ENCODE measurements at regions not wholly inside any gene's neighbourhood (a gene's known extent, or its start where the extent isn't known, plus 50 kb on each side); places are given as distances from the start of the nearest gene placed in this dataset.

DNA sequence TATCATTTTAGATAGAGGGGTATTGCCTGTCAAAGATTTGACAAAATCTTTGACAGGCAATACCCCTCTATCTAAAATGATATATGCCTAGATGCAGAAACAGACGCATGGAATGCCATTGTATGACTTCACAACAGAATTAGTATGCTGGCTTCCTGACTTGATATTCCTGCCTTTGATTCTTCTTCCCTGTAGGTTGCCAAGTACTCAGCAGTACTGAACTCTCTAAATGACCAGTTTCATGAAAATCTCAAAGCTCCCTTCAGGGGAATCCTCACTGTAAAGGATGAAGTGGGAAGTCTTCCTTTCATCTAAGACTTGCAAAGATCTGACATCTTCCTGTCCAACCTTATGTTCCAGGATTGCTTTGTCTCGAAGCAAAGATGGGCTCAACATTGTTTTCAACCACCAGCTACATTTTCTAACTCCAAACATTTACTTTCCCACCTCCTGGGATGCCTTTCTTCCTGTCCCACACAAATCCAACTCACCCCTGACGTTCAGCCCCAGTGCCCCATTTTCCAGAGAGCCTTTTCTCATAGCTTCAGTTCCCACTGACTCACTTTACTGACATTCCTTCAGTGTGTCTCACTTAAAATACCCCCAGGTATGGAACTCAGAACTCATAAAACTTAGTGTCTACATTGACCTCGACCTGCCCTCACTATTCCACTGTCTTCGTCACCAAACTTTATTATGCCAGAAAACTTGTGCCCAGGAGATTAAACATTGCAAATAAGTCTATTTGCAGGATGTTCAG is 67.3 kb upstream of the KCNJ6 start:
- Histone ChIP-seq H4K20me1 (ENCODE audit: insufficient read depth, low read length) (no peaks in the 10 kb centered on the region), H3K79me2 (ENCODE audit: insufficient read depth, low read depth, low read length) (no peaks in the 10 kb centered on the region), H3K9me3 (ENCODE audit: low read length) (no peaks in the 10 kb centered on the region), H2AFZ (ENCODE audit: low read length) (no peak overlapping the region), H3K4me3 (ENCODE audit: low read depth, low read length, poor library complexity, severe bottlenecking) (no peak overlapping the region), H3K27ac (ENCODE audit: low read depth, low read length, poor library complexity, severe bottlenecking) (no peak overlapping the region), H3K4me1 (ENCODE audit: insufficient read depth, low read length, poor library complexity, severe bottlenecking) (no peaks in the 10 kb centered on the region), H3K4me2 (ENCODE audit: low read length) (no peak overlapping the region), H3K9me2 (ENCODE audit: insufficient read depth, low read length) (no peaks in the 10 kb centered on the region), H3K36me3 (ENCODE audit: insufficient read depth, low read length) (no peaks in the 10 kb centered on the region)
- DNase-seq (ENCODE audit: low spot score) = no peak
- TF ChIP-seq EZH2phosphoT487 (IDR thresholded peaks at IDR 0.05; ENCODE audit: borderline replicate concordance, low read depth, low read length) = no peak
- no peak for TF ChIP-seq CTCF (conservative IDR thresholded peaks at IDR 0.05; ENCODE audit: low read length)
- ChIA-PET CTCF (ENCODE audit: unreplicated experiment) (no interaction called here), POLR2A (interaction anchor here (0.6 kb wide), 1 partner anchor 137 kb away, joined by 5 read pairs; no protein-coding TSS in a partner anchor)
- intact Hi-C loops (cut with micrococcal nuclease; ENCODE audit: unreplicated experiment) = no loop called here
- no TSS peak for BruUV-seq (replicated peaks)

DNA sequence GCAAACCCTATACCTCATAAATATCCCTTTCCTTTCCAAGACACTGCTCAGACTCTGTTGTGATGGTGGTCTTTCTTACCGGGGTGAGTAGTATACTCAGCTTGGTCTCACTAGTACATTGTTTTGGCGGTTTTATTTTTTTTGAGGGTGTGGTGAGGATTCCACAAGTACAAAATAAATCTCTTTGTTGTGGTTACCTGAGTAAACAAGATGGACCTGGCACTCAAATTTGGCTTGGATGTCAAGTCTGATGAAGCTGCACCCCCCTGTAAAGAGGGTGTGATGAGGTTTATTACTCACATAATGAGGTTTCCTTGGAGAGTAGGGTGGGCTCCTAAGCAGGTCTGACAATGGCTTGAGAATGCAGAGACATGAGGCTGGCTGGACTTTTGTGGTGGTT is 68.2 kb upstream of the KCNJ6 start:
- no TSS peak for BruUV-seq (replicated peaks)
- CTCF ChIA-PET (ENCODE audit: unreplicated experiment) = no interaction called here
- no peak overlapping the region for H3K27ac ChIP-seq (ENCODE audit: low read depth, low read length, poor library complexity, severe bottlenecking)
- no peaks in the 10 kb centered on the region for H3K9me2 ChIP-seq (ENCODE audit: insufficient read depth, low read length)
- no peaks in the 10 kb centered on the region for H3K9me3 ChIP-seq (ENCODE audit: low read length)
- H3K36me3 ChIP-seq (ENCODE audit: insufficient read depth, low read length) = no peaks in the 10 kb centered on the region
- POLR2A ChIA-PET = no interaction called here
- TF ChIP-seq CTCF (conservative IDR thresholded peaks at IDR 0.05; ENCODE audit: low read length) = no peak
- no peak for TF ChIP-seq EZH2phosphoT487 (IDR thresholded peaks at IDR 0.05; ENCODE audit: borderline replicate concordance, low read depth, low read length)
- DNase-seq (ENCODE audit: low spot score) = no peak
- no peaks in the 10 kb centered on the region for H3K4me1 ChIP-seq (ENCODE audit: insufficient read depth, low read length, poor library complexity, severe bottlenecking)
- H3K79me2 ChIP-seq (ENCODE audit: insufficient read depth, low read depth, low read length) = no peaks in the 10 kb centered on the region
- no peak overlapping the region for H3K4me2 ChIP-seq (ENCODE audit: low read length)
- intact Hi-C loops (cut with micrococcal nuclease; ENCODE audit: unreplicated experiment) = no loop called here
- no peak overlapping the region for H3K4me3 ChIP-seq (ENCODE audit: low read depth, low read length, poor library complexity, severe bottlenecking)
- H4K20me1 ChIP-seq (ENCODE audit: insufficient read depth, low read length) = no peaks in the 10 kb centered on the region
- no peak overlapping the region for H2AFZ ChIP-seq (ENCODE audit: low read length)

DNA sequence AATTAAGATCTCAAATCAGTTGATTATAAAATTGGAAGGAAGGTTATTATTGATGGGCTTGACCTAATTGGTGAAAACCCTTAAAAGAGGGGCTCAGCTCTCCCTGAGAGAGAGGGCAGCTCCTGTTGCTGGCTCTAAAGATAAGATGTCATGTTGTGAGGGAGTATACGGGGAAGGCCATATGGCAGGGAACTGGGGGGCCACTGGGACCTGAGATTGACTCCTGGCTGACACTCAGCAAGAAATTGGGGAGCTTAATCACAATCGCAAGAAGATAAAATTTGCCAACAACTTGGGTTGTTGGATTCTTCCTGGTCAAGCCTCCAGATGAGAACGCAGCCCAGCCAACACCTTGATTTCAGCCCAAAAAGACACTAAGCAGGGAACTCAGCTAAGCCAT is 69.7 kb upstream of the KCNJ6 start:
- POLR2A ChIA-PET = interaction anchor here (0.9 kb wide), 1 partner anchor 26 kb away, joined by 4 read pairs; no protein-coding TSS in a partner anchor
- no peak overlapping the region for H3K4me3 ChIP-seq (ENCODE audit: low read depth, low read length, poor library complexity, severe bottlenecking)
- no peak overlapping the region for H3K4me2 ChIP-seq (ENCODE audit: low read length)
- no peak overlapping the region for H2AFZ ChIP-seq (ENCODE audit: low read length)
- H3K4me1 ChIP-seq (ENCODE audit: insufficient read depth, low read length, poor library complexity, severe bottlenecking) = no peaks in the 10 kb centered on the region
- no peaks in the 10 kb centered on the region for H4K20me1 ChIP-seq (ENCODE audit: insufficient read depth, low read length)
- intact Hi-C loops (cut with micrococcal nuclease; ENCODE audit: unreplicated experiment) = no loop called here
- TF ChIP-seq EZH2phosphoT487 (IDR thresholded peaks at IDR 0.05; ENCODE audit: borderline replicate concordance, low read depth, low read length) = no peak
- no peak for TF ChIP-seq CTCF (conservative IDR thresholded peaks at IDR 0.05; ENCODE audit: low read length)
- H3K9me3 ChIP-seq (ENCODE audit: low read length) = no peaks in the 10 kb centered on the region
- no peaks in the 10 kb centered on the region for H3K79me2 ChIP-seq (ENCODE audit: insufficient read depth, low read depth, low read length)
- BruUV-seq (replicated peaks) = no TSS peak
- no peak overlapping the region for H3K27ac ChIP-seq (ENCODE audit: low read depth, low read length, poor library complexity, severe bottlenecking)
- no peaks in the 10 kb centered on the region for H3K9me2 ChIP-seq (ENCODE audit: insufficient read depth, low read length)
- CTCF ChIA-PET (ENCODE audit: unreplicated experiment) = no interaction called here
- no peak for DNase-seq (ENCODE audit: low spot score)
- no peaks in the 10 kb centered on the region for H3K36me3 ChIP-seq (ENCODE audit: insufficient read depth, low read length)

All from OCI-LY7 (cell line).